Heart left ventricle (tissue), 13 donors: ENCODE measurements at regions not wholly inside any gene's neighbourhood (a gene's known extent, or its start where the extent isn't known, plus 50 kb on each side); places are given as distances from the start of the nearest gene placed in this dataset.

Experiments used
- CTCF ChIP-seq, 12 donors: fragments of 200-600 bp; sonication (generic) in 4 of 12; IDR thresholded peaks; one replicate each; pipeline versions ENCODE4 v1.5.0 to v1.8.0; 2018 to 2022; ENCODE audit warnings: antibody characterized with exemption in 12 of 12, mild to moderate bottlenecking in 5 of 12
- POLR2A ChIP-seq, 2 donors: fragments of 450-650 bp; IDR thresholded peaks; one replicate each; pipeline ENCODE4 v1.6.1; 2017; ENCODE audit warnings: antibody characterized with exemption in 2 of 2, mild to moderate bottlenecking in 2 of 2, moderate library complexity in 2 of 2
- donor health status: ischemic (EF 13 %, LVEDD 7.1; RV severe dilation, severe dysfunction).
- donor health status: DM: no; HTN: yes; CAD: no.
- donor health status: DM: no; HTN: no; CAD: no.
- donor health status: ischemic (EF 25% LVEDD 6.9; RV normal size, moderate dysfunction).
- donor health status: ischemic (EF 25% LVEDD 5.7; RV mildly dilated, moderate dysfunction).
- donor health status: ischemic (EF 35%, LVEDD 5.7; RV mildly dilated, moderate dysfunction).
- donor health status: nonischemic (EF 11% LVEDD 7.7; RV severe dilation, severe dysfunction).
- donor health status: DM: yes; HTN: yes; CAD: no.
- donor health status: PGD.
- donor health status: ischemic (EF 29% LVEDD 5.4; RV normal size, mild dysfunction).
- donor health status: nonischemic (EF 23%, LVEDD 6.1; RV moderate dilation, normal function).

DNA sequence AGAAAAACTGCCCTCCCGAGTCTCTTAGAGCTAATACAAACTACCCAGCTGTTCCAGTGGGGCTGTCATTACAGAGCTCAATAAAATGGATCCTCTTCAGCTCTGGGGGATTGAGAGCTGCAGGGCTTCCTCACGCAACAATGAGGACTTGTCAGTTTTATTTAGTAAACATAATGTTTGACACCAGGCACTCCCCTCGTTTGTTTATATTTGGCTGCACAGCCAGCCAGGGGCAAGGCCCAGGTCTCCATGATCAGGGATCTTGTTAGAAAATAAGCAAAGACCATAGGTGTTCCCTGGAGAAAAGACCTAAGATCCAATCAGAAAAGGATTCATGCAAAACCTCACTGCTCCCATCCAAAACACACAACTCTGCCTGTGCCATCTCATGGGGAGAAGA lies 158.2 kb downstream of the C1D start:
- TF ChIP-seq CTCF (IDR thresholded peaks at IDR 0.05) = no peak
- no peak for TF ChIP-seq POLR2A (IDR thresholded peaks at IDR 0.05)
